HG03565 (cell line): ENCODE measurements at regions not wholly inside any gene's neighbourhood (a gene's known extent, or its start where the extent isn't known, plus 50 kb on each side); places are given as distances from the start of the nearest gene placed in this dataset.
A peak's percentile ranks its signal among the peaks of the same experiment; 100 is the strongest.
"Not testable (repeated sequence)": the region's sequence is repeated elsewhere in the genome, so short reads cannot be mapped to it uniquely, and the experiment has no call there.

Experiments
- ATAC-seq: cut with Tn5 transposase; IDR thresholded peaks from one replicate; pipeline ENCODE4 v1.9.1; 2021; ENCODE audit warnings: mild to moderate bottlenecking, moderate library complexity; ENCODE audit not compliant: unreplicated experiment

- no peak for ATAC-seq
Observed at GRCh38 chr20:22841846-22842245, 193.3 kb upstream of the SSTR4 start.

- no peak for ATAC-seq
Observed at GRCh38 chr20:22842793-22843192, 192.3 kb upstream of the SSTR4 start.

- no peak for ATAC-seq
Observed at GRCh38 chr20:22844959-22845358, 190.2 kb upstream of the SSTR4 start.

- no peak for ATAC-seq
Observed at GRCh38 chr20:22846863-22847262, 188.2 kb upstream of the SSTR4 start.

- no peak for ATAC-seq
Observed at GRCh38 chr20:22848364-22848763, 186.7 kb upstream of the SSTR4 start.

- not testable (repeated sequence) for ATAC-seq
Observed at GRCh38 chr20:22851679-22852346, 183.3 kb upstream of the SSTR4 start.

- ATAC-seq = no peak
Observed at GRCh38 chr20:22861231-22861980, 173.7 kb upstream of the SSTR4 start.

- ATAC-seq = no peak
Observed at GRCh38 chr20:22861990-22862389, 173.1 kb upstream of the SSTR4 start.

GRCh38 chr20:22862671-22863230, 172.4 kb upstream of the SSTR4 start:
- no peak for ATAC-seq

GRCh38 chr20:22863826-22864225, 171.3 kb upstream of the SSTR4 start:
- ATAC-seq = no peak

GRCh38 chr20:22866812-22867341, 168.2 kb upstream of the SSTR4 start:
- ATAC-seq = no peak

- ATAC-seq = no peak
Observed at GRCh38 chr20:22878166-22878565, 156.9 kb upstream of the SSTR4 start.

- ATAC-seq = no peak
Observed at GRCh38 chr20:22880277-22880676, 154.8 kb upstream of the SSTR4 start.

- ATAC-seq = no peak
Observed at GRCh38 chr20:22887796-22888195, 147.3 kb upstream of the SSTR4 start.

GRCh38 chr20:22890594-22891300, 144.4 kb upstream of the SSTR4 start:
- ATAC-seq = no peak

- no peak for ATAC-seq
Observed at GRCh38 chr20:22901164-22901563, 133.9 kb upstream of the SSTR4 start.

- ATAC-seq = no peak
Observed at GRCh38 chr20:22901921-22902320, 133.2 kb upstream of the SSTR4 start.

- ATAC-seq = no peak
Observed at GRCh38 chr20:22904386-22904785, 130.7 kb upstream of the SSTR4 start.

GRCh38 chr20:22904905-22905304, 130.2 kb upstream of the SSTR4 start:
- no peak for ATAC-seq

- ATAC-seq = peak; percentile 93
Observed at GRCh38 chr20:22905658-22906057, 129.5 kb upstream of the SSTR4 start.

GRCh38 chr20:22908437-22908836, 126.7 kb upstream of the SSTR4 start:
- no peak for ATAC-seq
